ENCODE measurements at regions not wholly inside any gene's neighbourhood (a gene's known extent, or its start where the extent isn't known, plus 50 kb on each side); places are given as distances from the start of the nearest gene placed in this dataset.

- TF ChIP-seq JUNB (IDR thresholded peaks at IDR 0.05) = no peak
- TF ChIP-seq, protein P1, sequence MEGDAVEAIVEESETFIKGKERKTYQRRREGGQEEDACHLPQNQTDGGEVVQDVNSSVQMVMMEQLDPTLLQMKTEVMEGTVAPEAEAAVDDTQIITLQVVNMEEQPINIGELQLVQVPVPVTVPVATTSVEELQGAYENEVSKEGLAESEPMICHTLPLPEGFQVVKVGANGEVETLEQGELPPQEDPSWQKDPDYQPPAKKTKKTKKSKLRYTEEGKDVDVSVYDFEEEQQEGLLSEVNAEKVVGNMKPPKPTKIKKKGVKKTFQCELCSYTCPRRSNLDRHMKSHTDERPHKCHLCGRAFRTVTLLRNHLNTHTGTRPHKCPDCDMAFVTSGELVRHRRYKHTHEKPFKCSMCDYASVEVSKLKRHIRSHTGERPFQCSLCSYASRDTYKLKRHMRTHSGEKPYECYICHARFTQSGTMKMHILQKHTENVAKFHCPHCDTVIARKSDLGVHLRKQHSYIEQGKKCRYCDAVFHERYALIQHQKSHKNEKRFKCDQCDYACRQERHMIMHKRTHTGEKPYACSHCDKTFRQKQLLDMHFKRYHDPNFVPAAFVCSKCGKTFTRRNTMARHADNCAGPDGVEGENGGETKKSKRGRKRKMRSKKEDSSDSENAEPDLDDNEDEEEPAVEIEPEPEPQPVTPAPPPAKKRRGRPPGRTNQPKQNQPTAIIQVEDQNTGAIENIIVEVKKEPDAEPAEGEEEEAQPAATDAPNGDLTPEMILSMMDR (IDR thresholded peaks at IDR 0.05) = no peak
- no peak for TF ChIP-seq CEBPB (IDR thresholded peaks at IDR 0.05)
- no peak for TF ChIP-seq FOSB (CRISPR knock-in tag; IDR thresholded peaks at IDR 0.05)
- no peak for TF ChIP-seq ZNF302 (CRISPR knock-in tag; IDR thresholded peaks at IDR 0.05)
- TF ChIP-seq, protein P2, sequence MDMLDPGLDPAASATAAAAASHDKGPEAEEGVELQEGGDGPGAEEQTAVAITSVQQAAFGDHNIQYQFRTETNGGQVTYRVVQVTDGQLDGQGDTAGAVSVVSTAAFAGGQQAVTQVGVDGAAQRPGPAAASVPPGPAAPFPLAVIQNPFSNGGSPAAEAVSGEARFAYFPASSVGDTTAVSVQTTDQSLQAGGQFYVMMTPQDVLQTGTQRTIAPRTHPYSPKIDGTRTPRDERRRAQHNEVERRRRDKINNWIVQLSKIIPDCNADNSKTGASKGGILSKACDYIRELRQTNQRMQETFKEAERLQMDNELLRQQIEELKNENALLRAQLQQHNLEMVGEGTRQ (IDR thresholded peaks at IDR 0.05) = no peak
- TF ChIP-seq ESRRA (IDR thresholded peaks at IDR 0.05; ENCODE audit: borderline replicate concordance, low read length) = no peak
- TF ChIP-seq EP300 (IDR thresholded peaks at IDR 0.05) = no peak
- TF ChIP-seq BHLHE40 (IDR thresholded peaks at IDR 0.05; ENCODE audit: low read depth, low read length) = no peak
- TF ChIP-seq CHD2 (IDR thresholded peaks at IDR 0.05; ENCODE audit: low read length, partially characterized antibody) = no peak
Measured at GRCh38 chr2:82283075-82283474, 1978.5 kb upstream of the LRRTM1 start.
